Fibroblast of villous mesenchyme (primary cell): ENCODE measurements at regions not wholly inside any gene's neighbourhood (a gene's known extent, or its start where the extent isn't known, plus 50 kb on each side); places are given as distances from the start of the nearest gene placed in this dataset.

Source experiments
- DNase-seq: peaks from one replicate; pipeline ENCODE4 v3.0.0-alpha.2; 2010; ENCODE audit warnings: low read depth
- H3K4me3 ChIP-seq: 2 replicates; pipeline ENCODE4 v1.5.1; 2011; ENCODE audit warnings: low read depth, mild to moderate bottlenecking, low read length
- TF ChIP-seq, protein P1 (sequence below): IDR thresholded peaks from 2 replicates; pipeline ENCODE4 v1.5.1; 2012; ENCODE audit warnings: low read depth, mild to moderate bottlenecking, low read length; ENCODE audit not compliant: insufficient read depth

DNA sequence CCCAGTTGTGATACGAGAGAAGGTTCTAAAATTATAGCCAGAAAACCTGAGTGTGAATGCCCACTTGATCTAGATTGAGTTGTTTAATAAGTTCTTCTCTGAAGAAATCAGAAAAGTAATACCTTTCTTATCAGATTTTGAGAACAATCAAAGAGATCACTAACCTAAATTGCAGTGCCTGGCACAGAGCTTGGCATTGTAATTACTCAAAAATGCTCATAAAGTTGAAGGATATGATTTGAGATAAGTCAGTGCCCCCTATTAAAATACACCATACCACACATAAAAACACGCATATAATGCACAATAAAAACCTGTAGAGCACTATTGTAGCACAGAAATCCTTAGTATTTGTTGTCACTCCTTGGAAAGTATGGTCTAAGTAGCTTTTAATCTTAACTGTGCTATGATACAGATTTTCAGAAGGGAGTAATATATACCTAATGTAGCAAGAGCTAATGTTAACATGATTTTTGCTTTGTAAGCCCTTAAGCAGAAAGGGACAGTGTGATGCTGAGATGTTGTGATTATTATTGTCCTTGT lies 257.5 kb upstream of the CDH18 start:
- TF ChIP-seq, protein P1, sequence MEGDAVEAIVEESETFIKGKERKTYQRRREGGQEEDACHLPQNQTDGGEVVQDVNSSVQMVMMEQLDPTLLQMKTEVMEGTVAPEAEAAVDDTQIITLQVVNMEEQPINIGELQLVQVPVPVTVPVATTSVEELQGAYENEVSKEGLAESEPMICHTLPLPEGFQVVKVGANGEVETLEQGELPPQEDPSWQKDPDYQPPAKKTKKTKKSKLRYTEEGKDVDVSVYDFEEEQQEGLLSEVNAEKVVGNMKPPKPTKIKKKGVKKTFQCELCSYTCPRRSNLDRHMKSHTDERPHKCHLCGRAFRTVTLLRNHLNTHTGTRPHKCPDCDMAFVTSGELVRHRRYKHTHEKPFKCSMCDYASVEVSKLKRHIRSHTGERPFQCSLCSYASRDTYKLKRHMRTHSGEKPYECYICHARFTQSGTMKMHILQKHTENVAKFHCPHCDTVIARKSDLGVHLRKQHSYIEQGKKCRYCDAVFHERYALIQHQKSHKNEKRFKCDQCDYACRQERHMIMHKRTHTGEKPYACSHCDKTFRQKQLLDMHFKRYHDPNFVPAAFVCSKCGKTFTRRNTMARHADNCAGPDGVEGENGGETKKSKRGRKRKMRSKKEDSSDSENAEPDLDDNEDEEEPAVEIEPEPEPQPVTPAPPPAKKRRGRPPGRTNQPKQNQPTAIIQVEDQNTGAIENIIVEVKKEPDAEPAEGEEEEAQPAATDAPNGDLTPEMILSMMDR = no peak
- DNase-seq = no peak
- no peak overlapping the region for H3K4me3 ChIP-seq

DNA sequence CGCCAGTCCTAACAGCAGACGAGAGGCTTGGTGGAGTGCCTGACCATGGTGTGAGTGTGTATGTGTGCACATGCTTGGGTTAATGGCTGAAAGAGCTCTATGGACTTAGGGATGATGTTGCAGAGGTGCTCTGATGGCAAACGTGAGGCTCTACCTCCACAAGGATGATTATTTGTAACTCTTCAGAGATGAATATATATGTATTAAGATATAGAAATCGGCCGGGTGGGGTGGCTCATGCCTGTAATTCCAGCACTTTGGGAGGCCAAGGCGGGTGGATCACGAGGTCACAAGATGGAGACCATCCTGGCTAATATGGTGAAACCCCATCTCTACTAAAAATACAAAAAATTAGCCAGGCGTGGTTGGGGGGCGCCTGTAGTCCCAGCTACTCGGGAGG lies 253.4 kb upstream of the CDH18 start:
- no peak overlapping the region for H3K4me3 ChIP-seq
- TF ChIP-seq, protein P1 = no peak
- DNase-seq = no peak

DNA sequence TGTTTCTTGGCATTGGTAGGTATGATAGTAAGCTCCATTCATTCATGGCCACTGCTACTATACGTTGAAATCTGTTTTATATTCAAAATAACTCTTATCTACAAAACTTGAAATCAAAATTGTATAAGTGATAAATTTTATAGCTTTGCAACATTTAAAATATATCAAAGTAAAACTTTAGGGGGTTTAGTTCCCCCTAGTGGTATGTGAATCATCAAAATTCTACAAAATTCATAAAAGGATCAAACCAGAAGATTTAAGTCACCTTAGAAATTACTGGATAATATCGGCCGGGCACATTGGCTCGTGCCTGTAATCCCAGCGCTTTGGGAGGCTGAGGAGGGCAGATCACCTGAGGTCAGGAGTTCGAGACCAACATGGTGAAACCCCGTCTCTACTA lies 243.0 kb upstream of the CDH18 start:
- TF ChIP-seq, protein P1 = no peak
- no peak overlapping the region for H3K4me3 ChIP-seq
- no peak for DNase-seq

DNA sequence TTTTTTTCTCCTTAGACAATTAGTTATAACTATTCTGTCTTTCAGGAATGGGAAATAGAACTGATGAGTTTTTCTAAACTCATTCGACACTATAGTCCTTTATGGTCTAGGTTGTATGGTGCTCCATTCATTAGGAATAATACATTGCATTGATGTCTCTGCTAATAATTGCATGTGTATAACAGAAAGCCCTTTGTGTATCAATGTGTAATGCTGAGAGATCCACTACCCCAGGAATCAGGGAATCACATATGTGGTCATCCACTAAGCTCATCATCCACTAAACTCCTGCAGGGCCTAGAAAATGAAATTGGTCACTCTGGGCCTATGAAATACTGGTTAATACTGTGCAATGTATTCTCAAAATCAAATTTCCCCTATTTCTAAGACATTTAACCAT lies 242.0 kb upstream of the CDH18 start:
- TF ChIP-seq, protein P1 = no peak
- DNase-seq = no peak
- H3K4me3 ChIP-seq = no peak overlapping the region

DNA sequence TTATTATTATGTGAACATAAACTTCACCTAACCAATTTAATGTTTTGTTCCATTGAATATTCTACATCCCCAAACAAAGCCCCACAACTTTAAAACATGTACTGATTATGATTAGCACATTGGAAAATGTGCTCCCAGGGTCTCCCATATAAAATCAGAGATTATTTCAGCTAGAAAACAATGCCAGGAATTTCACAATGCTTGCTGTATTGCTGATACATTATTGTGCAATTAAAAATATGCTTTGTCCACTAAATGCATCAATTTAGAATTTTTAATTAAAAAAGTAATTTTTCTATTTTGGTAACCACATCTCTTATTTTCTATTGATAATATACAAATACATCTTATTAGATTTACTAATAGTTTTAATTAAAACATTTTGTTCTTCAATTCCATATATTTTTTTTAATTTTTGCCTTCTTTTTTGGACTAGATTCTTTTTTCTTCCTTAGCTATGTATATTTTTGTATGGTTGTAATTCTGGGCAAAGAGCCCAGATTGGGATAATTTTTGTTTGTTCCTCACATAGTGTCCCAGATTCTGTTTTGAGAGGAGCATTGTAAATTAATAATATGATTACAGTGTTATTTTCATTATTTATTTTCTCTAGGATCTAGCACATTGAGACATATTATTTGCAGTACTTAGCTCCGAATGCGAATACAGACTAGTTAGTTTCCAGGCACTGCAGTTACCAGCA lies 241.5 kb upstream of the CDH18 start:
- TF ChIP-seq, protein P1 = no peak
- DNase-seq = no peak
- H3K4me3 ChIP-seq = no peak overlapping the region

DNA sequence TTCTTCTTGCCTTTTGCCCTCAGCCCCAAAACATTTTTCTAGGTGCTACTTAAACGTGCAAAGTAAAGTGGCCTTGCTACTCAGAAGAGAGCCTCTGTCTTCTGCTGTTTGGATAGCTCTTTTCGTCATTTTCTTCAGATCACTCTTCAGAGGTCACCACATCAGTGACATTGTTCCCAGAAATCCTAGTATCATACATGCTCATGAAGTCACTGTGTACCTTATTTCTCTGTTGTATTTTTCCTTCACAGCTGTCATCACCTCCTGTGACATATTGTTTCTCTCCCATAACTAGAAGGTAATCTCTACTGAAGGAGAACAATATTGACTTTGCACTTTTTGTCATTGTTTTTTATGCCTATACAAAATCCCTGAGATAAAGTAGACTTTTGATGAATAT lies 237.0 kb upstream of the CDH18 start:
- TF ChIP-seq, protein P1 = no peak
- no peak overlapping the region for H3K4me3 ChIP-seq
- no peak for DNase-seq

DNA sequence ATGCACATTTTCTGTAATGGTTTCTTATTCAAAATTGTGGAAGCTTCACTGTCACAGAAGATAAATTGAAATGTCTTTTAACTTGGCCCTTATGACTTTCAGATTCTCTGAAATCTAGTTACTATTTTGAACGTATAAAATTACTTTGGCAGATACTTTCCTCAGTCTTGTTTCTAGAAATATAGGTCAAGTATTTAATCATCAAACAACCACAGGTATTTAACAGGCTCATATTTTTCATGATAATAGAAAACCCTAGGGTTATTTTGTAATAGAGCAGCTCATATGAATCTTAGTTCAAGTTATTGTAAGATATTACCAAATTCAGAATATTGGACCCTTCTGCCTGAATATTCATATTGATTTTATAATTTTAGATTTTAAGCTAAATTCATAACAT lies 236.0 kb upstream of the CDH18 start:
- TF ChIP-seq, protein P1 = no peak
- no peak overlapping the region for H3K4me3 ChIP-seq
- no peak for DNase-seq
